Sigmoid colon (tissue), 4 donors: ENCODE measurements at regions not wholly inside any gene's neighbourhood (a gene's known extent, or its start where the extent isn't known, plus 50 kb on each side); places are given as distances from the start of the nearest gene placed in this dataset.

Source experiments
- CTCF ChIP-seq, 4 experiments: fragments of 450-650 bp in 3 of 4; fragments of 200-600 bp in 1 of 4; IDR thresholded peaks; one replicate each; pipeline ENCODE4 v1.5.1; 2016 to 2019; ENCODE audit warnings: antibody characterized with exemption in 4 of 4, mild to moderate bottlenecking in 3 of 4, moderate library complexity in 2 of 4
- EP300 ChIP-seq, 4 donors: sonication (generic); formaldehyde crosslinking; IDR thresholded peaks; one replicate each; pipeline ENCODE4 v1.6.1; 2017; ENCODE audit warnings: antibody characterized with exemption in 4 of 4

GRCh38 chr18:62637403-62637802 is 77.9 kb upstream of the PHLPP1 start:
- TF ChIP-seq CTCF (IDR thresholded peaks at IDR 0.05) (no peak), EP300 (IDR thresholded peaks at IDR 0.05) (no peak)
